Mesenchymal stem cell (in vitro differentiated cells and primary cell): ENCODE measurements at regions not wholly inside any gene's neighbourhood (a gene's known extent, or its start where the extent isn't known, plus 50 kb on each side); places are given as distances from the start of the nearest gene placed in this dataset.
"Not testable (repeated sequence)": the region's sequence is repeated elsewhere in the genome, so short reads cannot be mapped to it uniquely, and the experiment has no call there.

Experiments
- DNase-seq: peaks from one replicate; pipeline ENCODE4 v3.0.0-alpha.2; 2013
- H2AFZ ChIP-seq: one replicate; pipeline ENCODE4 v1.6.1; 2013; ENCODE audit warnings: low read depth, mild to moderate bottlenecking, control low read depth, inconsistent platforms, low read length, moderate library complexity
- H2AK5ac ChIP-seq: 2 replicates; pipeline ENCODE4 v1.6.1; 2013; ENCODE audit warnings: low read length, moderate library complexity, mild to moderate bottlenecking, inconsistent platforms; ENCODE audit not compliant: severe bottlenecking
- H2BK120ac ChIP-seq: one replicate; pipeline ENCODE4 v1.6.1; 2013; ENCODE audit warnings: low read depth, mild to moderate bottlenecking, inconsistent platforms, low read length, moderate library complexity
- H2BK12ac ChIP-seq, 2 experiments: one replicate each; pipeline ENCODE4 v1.6.1; 2013; ENCODE audit warnings: inconsistent platforms in 2 of 2, low read length in 2 of 2, mild to moderate bottlenecking in 2 of 2, moderate library complexity in 2 of 2, control low read depth in 1 of 2
- H2BK15ac ChIP-seq: one replicate; pipeline ENCODE4 v1.6.1; 2013; ENCODE audit warnings: mild to moderate bottlenecking, low read depth, inconsistent platforms; ENCODE audit not compliant: poor library complexity, severe bottlenecking
- H2BK5ac ChIP-seq: 2 replicates; pipeline ENCODE4 v1.6.1; 2013; ENCODE audit warnings: low read depth, mild to moderate bottlenecking, low read length, control low read depth, inconsistent platforms; ENCODE audit not compliant: poor library complexity, severe bottlenecking
- H3K14ac ChIP-seq, 2 experiments: one replicate each; pipeline ENCODE4 v1.6.1; 2013; ENCODE audit warnings: inconsistent platforms in 2 of 2, low read length in 2 of 2, control low read depth in 1 of 2, mild to moderate bottlenecking in 1 of 2, moderate library complexity in 1 of 2
- H3K18ac ChIP-seq, 2 experiments: one replicate each; pipeline ENCODE4 v1.6.1; 2013; ENCODE audit warnings: inconsistent platforms in 2 of 2, low read length in 2 of 2, control low read depth in 1 of 2, low read depth in 1 of 2, mild to moderate bottlenecking in 1 of 2
- H3K23ac ChIP-seq, 2 experiments: one replicate each; pipeline ENCODE4 v1.6.1; 2013; ENCODE audit warnings: inconsistent platforms in 2 of 2, low read length in 2 of 2, mild to moderate bottlenecking in 2 of 2, moderate library complexity in 2 of 2, control low read depth in 1 of 2
- H3K27ac ChIP-seq: 2 replicates; pipeline ENCODE4 v1.5.1; 2013; ENCODE audit warnings: mild to moderate bottlenecking, moderate library complexity, low read length, control low read depth, inconsistent platforms; ENCODE audit not compliant: poor library complexity, severe bottlenecking
- H3K27me3 ChIP-seq, 2 experiments: 2 replicates each; pipeline versions ENCODE4 v1.6.1 to v1.7.0; 2013; ENCODE audit warnings: low read length in 2 of 2, mild to moderate bottlenecking in 2 of 2, moderate library complexity in 2 of 2, control low read depth in 1 of 2, inconsistent platforms in 1 of 2; ENCODE audit not compliant: control insufficient read depth in 1 of 2, insufficient read depth in 1 of 2
- H3K36me3 ChIP-seq, 2 experiments: 2 replicates each; pipeline versions ENCODE4 v1.6.1 to v1.7.0; 2013; ENCODE audit warnings: low read length in 2 of 2, control low read depth in 1 of 2, inconsistent platforms in 1 of 2, low read depth in 1 of 2, mild to moderate bottlenecking in 1 of 2; ENCODE audit not compliant: insufficient read depth in 2 of 2, control insufficient read depth in 1 of 2
- H3K4ac ChIP-seq, 2 experiments: one replicate each; pipeline ENCODE4 v1.6.1; 2013; ENCODE audit warnings: inconsistent platforms in 2 of 2, low read length in 2 of 2, mild to moderate bottlenecking in 2 of 2, moderate library complexity in 2 of 2, control low read depth in 1 of 2, low read depth in 1 of 2
- H3K4me1 ChIP-seq: 2 replicates; pipeline ENCODE4 v1.6.1; 2013; ENCODE audit warnings: low read depth, low read length, control low read depth; ENCODE audit not compliant: control insufficient read depth, insufficient read depth
- H3K4me2 ChIP-seq: 2 replicates; pipeline ENCODE4 v1.6.1; 2013; ENCODE audit warnings: low read length, mild to moderate bottlenecking, inconsistent platforms; ENCODE audit not compliant: poor library complexity, severe bottlenecking
- H3K4me3 ChIP-seq, 2 experiments: 2 replicates each; pipeline versions ENCODE4 v1.5.1 to v1.7.0; 2013; ENCODE audit warnings: low read length in 2 of 2, mild to moderate bottlenecking in 2 of 2, control low read depth in 1 of 2, low read depth in 1 of 2; ENCODE audit not compliant: insufficient read depth in 1 of 2
- H3K79me1 ChIP-seq: replicated peaks from 2 replicates; pipeline ENCODE4 v1.6.1; 2013; ENCODE audit warnings: mild to moderate bottlenecking, control low read depth, low read length, inconsistent platforms; ENCODE audit not compliant: poor library complexity, severe bottlenecking
- H3K9ac ChIP-seq: 2 replicates; pipeline ENCODE4 v1.7.0; 2013; ENCODE audit warnings: mild to moderate bottlenecking, low read length, moderate library complexity
- H3K9me3 ChIP-seq: 2 replicates; pipeline ENCODE4 v1.7.0; 2013; ENCODE audit warnings: mild to moderate bottlenecking, low read length; ENCODE audit not compliant: control insufficient read depth
- H4K8ac ChIP-seq: one replicate; pipeline ENCODE4 v1.6.1; 2013; ENCODE audit warnings: inconsistent platforms, mild to moderate bottlenecking, low read length, moderate library complexity
- H4K91ac ChIP-seq: one replicate; pipeline ENCODE4 v1.6.1; 2013; ENCODE audit warnings: mild to moderate bottlenecking, low read length, inconsistent platforms
- WGBS: methylation state at CpG from one replicate; pipeline ENCODE4 v1.1.7; 2013; ENCODE audit warnings: mixed read lengths; 5-methylcytosine and 5-hydroxymethylcytosine counted together

GRCh38 chr5:118069452-118069851, 918.9 kb downstream of the DTWD2 start:
- H3K79me1 ChIP-seq: no peaks in the 10 kb centered on the region
- no peaks in the 10 kb centered on the region for H3K9me3 ChIP-seq
- H3K14ac ChIP-seq: no peak overlapping the region
- no peak overlapping the region for H4K91ac ChIP-seq
- no peaks in the 10 kb centered on the region for H3K36me3 ChIP-seq
- H2BK5ac ChIP-seq: no peak overlapping the region
- DNase-seq: no peak
- no peak overlapping the region for H3K4me2 ChIP-seq
- no peak overlapping the region for H3K27ac ChIP-seq
- no peak overlapping the region for H3K4ac ChIP-seq
- no peak overlapping the region for H3K23ac ChIP-seq
- no peak overlapping the region for H2BK120ac ChIP-seq
- H3K4me3 ChIP-seq: no peak overlapping the region
- no peak overlapping the region for H3K18ac ChIP-seq
- H2BK15ac ChIP-seq: no peak overlapping the region
- no peak overlapping the region for H2AFZ ChIP-seq
- no peaks in the 10 kb centered on the region for H3K27me3 ChIP-seq
- no peak overlapping the region for H4K8ac ChIP-seq
- no peak overlapping the region for H3K9ac ChIP-seq
- H2BK12ac ChIP-seq: no peak overlapping the region
- H2AK5ac ChIP-seq: no peak overlapping the region
- no peaks in the 10 kb centered on the region for H3K4me1 ChIP-seq

- H2BK15ac ChIP-seq: no peak overlapping the region
- H4K8ac ChIP-seq: no peak overlapping the region
- no peak overlapping the region for H2AK5ac ChIP-seq
- no peak overlapping the region for H4K91ac ChIP-seq
- H3K4me3 ChIP-seq: no peak overlapping the region
- no peaks in the 10 kb centered on the region for H3K27me3 ChIP-seq
- no peak overlapping the region for H3K14ac ChIP-seq
- H3K79me1 ChIP-seq: no peaks in the 10 kb centered on the region
- DNase-seq: no peak
- H3K4me2 ChIP-seq: no peak overlapping the region
- no peak overlapping the region for H2AFZ ChIP-seq
- no peak overlapping the region for H2BK120ac ChIP-seq
- H2BK5ac ChIP-seq: no peak overlapping the region
- H3K27ac ChIP-seq: no peak overlapping the region
- no peaks in the 10 kb centered on the region for H3K9me3 ChIP-seq
- H3K4me1 ChIP-seq: no peaks in the 10 kb centered on the region
- H3K4ac ChIP-seq: no peak overlapping the region
- H3K23ac ChIP-seq: no peak overlapping the region
- no peak overlapping the region for H3K9ac ChIP-seq
- no peaks in the 10 kb centered on the region for H3K36me3 ChIP-seq
- no peak overlapping the region for H3K18ac ChIP-seq
- H2BK12ac ChIP-seq: no peak overlapping the region
Observed at GRCh38 chr5:118068886-118069285, 919.5 kb downstream of the DTWD2 start.

- not testable (repeated sequence) for H3K9me3 ChIP-seq, H4K91ac ChIP-seq, H3K4ac ChIP-seq, H2BK120ac ChIP-seq, H2BK15ac ChIP-seq, H4K8ac ChIP-seq, H2AFZ ChIP-seq, H3K27me3 ChIP-seq, H3K4me2 ChIP-seq, H3K36me3 ChIP-seq, H3K4me3 ChIP-seq, H3K27ac ChIP-seq, H2BK12ac ChIP-seq, H3K14ac ChIP-seq, H3K18ac ChIP-seq, H3K23ac ChIP-seq, H2AK5ac ChIP-seq, H3K79me1 ChIP-seq, H2BK5ac ChIP-seq, H3K9ac ChIP-seq, DNase-seq, H3K4me1 ChIP-seq
Observed at GRCh38 chr5:118063836-118064235, 924.5 kb downstream of the DTWD2 start.

GRCh38 chr5:118060833-118061232, 927.5 kb downstream of the DTWD2 start:
- no peaks in the 10 kb centered on the region for H3K36me3 ChIP-seq
- no peak overlapping the region for H2AK5ac ChIP-seq
- H3K9me3 ChIP-seq: no peaks in the 10 kb centered on the region
- no peak overlapping the region for H3K18ac ChIP-seq
- no peak overlapping the region for H3K4me3 ChIP-seq
- H3K14ac ChIP-seq: no peak overlapping the region
- WGBS: 80% methylated on average over 1 of the region's 2 CpGs
- H2BK120ac ChIP-seq: no peak overlapping the region
- no peak overlapping the region for H2BK5ac ChIP-seq
- H3K23ac ChIP-seq: no peak overlapping the region
- no peak overlapping the region for H2BK12ac ChIP-seq
- H4K8ac ChIP-seq: no peak overlapping the region
- H3K4me1 ChIP-seq: no peaks in the 10 kb centered on the region
- no peaks in the 10 kb centered on the region for H3K27me3 ChIP-seq
- H3K4me2 ChIP-seq: no peak overlapping the region
- no peak overlapping the region for H2AFZ ChIP-seq
- no peak overlapping the region for H4K91ac ChIP-seq
- H3K4ac ChIP-seq: no peak overlapping the region
- no peaks in the 10 kb centered on the region for H3K79me1 ChIP-seq
- H3K9ac ChIP-seq: no peak overlapping the region
- no peak overlapping the region for H2BK15ac ChIP-seq
- no peak for DNase-seq
- H3K27ac ChIP-seq: no peak overlapping the region
